HEK293 (cell line): ENCODE measurements at regions not wholly inside any gene's neighbourhood (a gene's known extent, or its start where the extent isn't known, plus 50 kb on each side); places are given as distances from the start of the nearest gene placed in this dataset.

Experiments
- CTCF ChIA-PET: fragments of 350-600 bp; formaldehyde crosslinking; extraction: SDS; loops from one replicate; lab custom pipeline; 2021; ENCODE audit warnings: antibody characterized with exemption; lab: Yijun Ruan, JAX
- POLR2A ChIA-PET: fragments of 300-600 bp; formaldehyde crosslinking; extraction: SDS; loops from one replicate; lab custom pipeline; 2020; ENCODE audit warnings: antibody characterized with exemption, inconsistent platforms; lab: Yijun Ruan, JAX
- H3K27ac ChIP-seq: fragments of 200-500 bp; sonication (Bioruptor generic); 2 replicates; pipeline ENCODE4 v1.5.1; 2014; ENCODE audit warnings: low read depth, low read length, control low read depth, inconsistent platforms; ENCODE audit errors: extremely low read depth
- H3K36me3 ChIP-seq, 2 experiments: fragments of 200-500 bp in 1 of 2; sonication (Bioruptor generic) in 1 of 2; 1 replicate in 1 of 2; 2 replicates in 1 of 2; pipeline ENCODE4 v1.5.1; 2014 to 2017; ENCODE audit warnings: inconsistent platforms in 2 of 2, low read length in 2 of 2; ENCODE audit not compliant: control insufficient read depth in 2 of 2, insufficient read depth in 1 of 2
- H3K4me1 ChIP-seq: fragments of 200-500 bp; sonication (Bioruptor generic); 2 replicates; pipeline ENCODE4 v1.5.1; 2014; ENCODE audit warnings: mild to moderate bottlenecking, low read length, inconsistent platforms; ENCODE audit not compliant: control insufficient read depth, insufficient read depth
- H3K4me3 ChIP-seq: 2 replicates; pipeline ENCODE4 v1.5.1; 2011; ENCODE audit warnings: low read depth, mild to moderate bottlenecking, control low read depth, low read length, moderate library complexity
- H3K9me3 ChIP-seq: fragments of 200-500 bp; sonication (Bioruptor generic); 2 replicates; pipeline ENCODE4 v1.5.1; 2014; ENCODE audit warnings: low read depth, low read length, inconsistent platforms; ENCODE audit not compliant: control insufficient read depth, insufficient read depth
- HOXA7 ChIP-seq: sonication (generic); formaldehyde crosslinking; IDR thresholded peaks from 2 replicates; pipeline ENCODE4 v1.8.1; 2022; ENCODE audit warnings: missing genetic modification reagents, borderline replicate concordance
- MZF1 ChIP-seq: fragments of 450-650 bp; formaldehyde crosslinking; IDR thresholded peaks from 2 replicates; pipeline ENCODE4 v1.5.1; 2017; ENCODE audit warnings: missing biosample characterization, missing genetic modification characterization, borderline replicate concordance
- ZBTB7A ChIP-seq: fragments of 450-650 bp; formaldehyde crosslinking; IDR thresholded peaks from 2 replicates; pipeline ENCODE4 v1.5.1; 2016; ENCODE audit warnings: low read depth, missing biosample characterization, missing genetic modification characterization
- ZFHX2 ChIP-seq: fragments of 450-650 bp; formaldehyde crosslinking; conservative IDR thresholded peaks from 2 replicates; pipeline ENCODE4 v1.5.1; 2016; ENCODE audit warnings: missing biosample characterization, missing genetic modification characterization
- ZFP3 ChIP-seq: fragments of 450-650 bp; formaldehyde crosslinking; IDR thresholded peaks from 2 replicates; pipeline ENCODE4 v1.5.1; 2016; ENCODE audit warnings: low read depth, missing biosample characterization, missing genetic modification characterization
- ZFP69B ChIP-seq: fragments of 450-650 bp; formaldehyde crosslinking; IDR thresholded peaks from 2 replicates; pipeline ENCODE4 v1.5.1; 2016; ENCODE audit warnings: missing biosample characterization, missing genetic modification characterization
- ZNF10 ChIP-seq: fragments of 450-650 bp; formaldehyde crosslinking; IDR thresholded peaks from 2 replicates; pipeline ENCODE4 v1.5.1; 2017; ENCODE audit warnings: missing biosample characterization, missing genetic modification characterization
- ZNF114 ChIP-seq: fragments of 450-650 bp; formaldehyde crosslinking; IDR thresholded peaks from 2 replicates; pipeline ENCODE4 v1.5.0; 2017; ENCODE audit warnings: missing biosample characterization, missing genetic modification characterization
- ZNF521 ChIP-seq: fragments of 450-650 bp; formaldehyde crosslinking; IDR thresholded peaks from 2 replicates; pipeline ENCODE4 v1.5.1; 2017; ENCODE audit warnings: missing biosample characterization, mild to moderate bottlenecking, missing genetic modification characterization
- ZNF555 ChIP-seq: fragments of 450-650 bp; formaldehyde crosslinking; conservative IDR thresholded peaks from 2 replicates; pipeline ENCODE4 v1.5.1; 2017; ENCODE audit warnings: missing biosample characterization, mild to moderate bottlenecking, missing genetic modification characterization, inconsistent platforms
- ZNF660 ChIP-seq: fragments of 450-650 bp; IDR thresholded peaks from 2 replicates; pipeline ENCODE4 v1.5.1; 2018; ENCODE audit warnings: missing biosample characterization, mild to moderate bottlenecking, missing genetic modification characterization
- TF ChIP-seq, protein P1 (sequence below): fragments of 450-650 bp; formaldehyde crosslinking; conservative IDR thresholded peaks from 2 replicates; pipeline ENCODE4 v1.5.1; 2016; ENCODE audit warnings: low read depth, missing biosample characterization, missing genetic modification characterization
- TF ChIP-seq, protein P2 (sequence below): IDR thresholded peaks from 2 replicates; pipeline ENCODE4 v1.6.1; 2011; ENCODE audit warnings: mild to moderate bottlenecking, low read depth, low read length, borderline replicate concordance
- TF ChIP-seq, protein P3 (sequence below): fragments of 450-650 bp; formaldehyde crosslinking; IDR thresholded peaks from 2 replicates; pipeline ENCODE4 v1.5.1; 2016; ENCODE audit warnings: missing biosample characterization, missing genetic modification characterization
- TF ChIP-seq, protein P4 (sequence below): fragments of 450-650 bp; formaldehyde crosslinking; IDR thresholded peaks from 2 replicates; pipeline ENCODE4 v1.5.1; 2016; ENCODE audit warnings: missing biosample characterization, missing genetic modification characterization

DNA sequence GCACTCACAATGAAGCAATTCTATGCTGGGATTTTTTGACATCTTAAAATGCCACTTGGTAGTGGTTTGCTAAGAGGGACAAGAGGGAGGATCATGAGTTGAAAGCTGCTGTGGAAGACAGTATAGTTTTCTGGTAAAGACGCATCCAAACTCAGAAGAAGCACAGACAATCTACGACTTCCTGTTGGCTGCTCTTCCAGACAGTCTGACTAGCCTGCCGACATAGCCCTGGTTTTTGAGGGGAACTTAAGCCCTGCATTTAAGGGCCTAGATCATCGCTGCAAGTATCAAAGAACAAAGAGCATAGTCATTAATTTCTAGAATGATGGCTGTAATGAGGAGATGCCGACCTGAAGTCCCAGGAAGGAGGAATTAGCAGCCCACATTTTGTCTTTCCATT is 99.9 kb upstream of the IKZF1 start:
- TF ChIP-seq ZFP69B (tag by site-specific recombination) (no peak), ZFP3 (tag by site-specific recombination) (no peak), ZNF10 (tag by site-specific recombination) (no peak)
- TF ChIP-seq, protein P1, sequence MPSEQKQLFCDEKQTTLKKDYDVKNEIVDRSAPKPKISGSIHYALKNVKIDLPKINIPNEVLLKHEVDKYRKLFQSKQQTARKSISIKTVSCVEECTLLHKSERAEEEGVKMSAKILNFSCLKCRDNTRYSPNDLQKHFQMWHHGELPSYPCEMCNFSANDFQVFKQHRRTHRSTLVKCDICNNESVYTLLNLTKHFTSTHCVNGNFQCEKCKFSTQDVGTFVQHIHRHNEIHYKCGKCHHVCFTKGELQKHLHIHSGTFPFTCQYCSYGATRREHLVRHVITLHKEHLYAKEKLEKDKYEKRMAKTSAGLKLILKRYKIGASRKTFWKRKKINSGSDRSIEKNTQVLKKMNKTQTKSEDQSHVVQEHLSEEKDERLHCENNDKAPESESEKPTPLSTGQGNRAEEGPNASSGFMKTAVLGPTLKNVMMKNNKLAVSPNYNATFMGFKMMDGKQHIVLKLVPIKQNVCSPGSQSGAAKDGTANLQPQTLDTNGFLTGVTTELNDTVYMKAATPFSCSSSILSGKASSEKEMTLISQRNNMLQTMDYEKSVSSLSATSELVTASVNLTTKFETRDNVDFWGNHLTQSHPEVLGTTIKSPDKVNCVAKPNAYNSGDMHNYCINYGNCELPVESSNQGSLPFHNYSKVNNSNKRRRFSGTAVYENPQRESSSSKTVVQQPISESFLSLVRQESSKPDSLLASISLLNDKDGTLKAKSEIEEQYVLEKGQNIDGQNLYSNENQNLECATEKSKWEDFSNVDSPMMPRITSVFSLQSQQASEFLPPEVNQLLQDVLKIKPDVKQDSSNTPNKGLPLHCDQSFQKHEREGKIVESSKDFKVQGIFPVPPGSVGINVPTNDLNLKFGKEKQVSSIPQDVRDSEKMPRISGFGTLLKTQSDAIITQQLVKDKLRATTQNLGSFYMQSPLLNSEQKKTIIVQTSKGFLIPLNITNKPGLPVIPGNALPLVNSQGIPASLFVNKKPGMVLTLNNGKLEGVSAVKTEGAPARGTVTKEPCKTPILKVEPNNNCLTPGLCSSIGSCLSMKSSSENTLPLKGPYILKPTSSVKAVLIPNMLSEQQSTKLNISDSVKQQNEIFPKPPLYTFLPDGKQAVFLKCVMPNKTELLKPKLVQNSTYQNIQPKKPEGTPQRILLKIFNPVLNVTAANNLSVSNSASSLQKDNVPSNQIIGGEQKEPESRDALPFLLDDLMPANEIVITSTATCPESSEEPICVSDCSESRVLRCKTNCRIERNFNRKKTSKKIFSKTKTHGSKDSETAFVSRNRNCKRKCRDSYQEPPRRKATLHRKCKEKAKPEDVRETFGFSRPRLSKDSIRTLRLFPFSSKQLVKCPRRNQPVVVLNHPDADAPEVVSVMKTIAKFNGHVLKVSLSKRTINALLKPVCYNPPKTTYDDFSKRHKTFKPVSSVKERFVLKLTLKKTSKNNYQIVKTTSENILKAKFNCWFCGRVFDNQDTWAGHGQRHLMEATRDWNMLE (tag by site-specific recombination), result no peak
- TF ChIP-seq, all 188 proteins: peak for 0
- POLR2A ChIA-PET, result no interaction called here
- no peaks in the 10 kb centered on the region for H3K4me1 ChIP-seq
- H3K4me3 ChIP-seq, result no peak overlapping the region
- H3K9me3 ChIP-seq, result no peaks in the 10 kb centered on the region
- H3K27ac ChIP-seq, result no peak overlapping the region
- no peaks in the 10 kb centered on the region for H3K36me3 ChIP-seq
- CTCF ChIA-PET, result interaction anchor here (0.9 to 3.0 kb wide), 9 partner anchors 10 to 227 kb away, joined by 3 to 13 read pairs (median 6); no protein-coding TSS in a partner anchor

DNA sequence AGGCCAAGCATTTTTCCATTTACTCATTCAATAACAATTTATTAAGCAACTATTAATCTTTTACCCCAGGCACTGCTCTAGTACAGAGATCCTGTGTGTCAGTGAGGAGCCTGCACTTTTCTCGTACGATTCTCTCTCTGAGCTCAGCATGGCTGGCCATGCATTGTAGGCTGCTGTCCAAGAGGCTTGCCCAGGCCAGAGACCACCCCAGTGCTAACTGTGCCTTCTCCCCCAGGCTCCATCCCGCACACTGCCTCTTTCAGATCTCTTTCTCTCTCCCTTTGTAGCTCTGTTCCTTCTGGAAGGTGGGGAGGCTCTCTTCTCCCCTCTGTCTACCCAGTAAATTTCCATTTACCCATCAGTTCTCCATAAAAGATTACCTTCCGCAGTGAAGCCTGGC is 101.0 kb upstream of the IKZF1 start:
- Histone ChIP-seq H3K9me3 (no peaks in the 10 kb centered on the region), H3K27ac (no peak overlapping the region), H3K36me3 (no peaks in the 10 kb centered on the region), H3K4me1 (no peaks in the 10 kb centered on the region), H3K4me3 (no peak overlapping the region)
- CTCF ChIA-PET, result interaction anchor here (0.6 to 2.5 kb wide), 7 partner anchors 10 to 797 kb away, joined by 3 to 8 read pairs (median 3); no protein-coding TSS in a partner anchor
- TF ChIP-seq, protein P2, sequence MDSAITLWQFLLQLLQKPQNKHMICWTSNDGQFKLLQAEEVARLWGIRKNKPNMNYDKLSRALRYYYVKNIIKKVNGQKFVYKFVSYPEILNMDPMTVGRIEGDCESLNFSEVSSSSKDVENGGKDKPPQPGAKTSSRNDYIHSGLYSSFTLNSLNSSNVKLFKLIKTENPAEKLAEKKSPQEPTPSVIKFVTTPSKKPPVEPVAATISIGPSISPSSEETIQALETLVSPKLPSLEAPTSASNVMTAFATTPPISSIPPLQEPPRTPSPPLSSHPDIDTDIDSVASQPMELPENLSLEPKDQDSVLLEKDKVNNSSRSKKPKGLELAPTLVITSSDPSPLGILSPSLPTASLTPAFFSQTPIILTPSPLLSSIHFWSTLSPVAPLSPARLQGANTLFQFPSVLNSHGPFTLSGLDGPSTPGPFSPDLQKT, result no peak
- no peak for TF ChIP-seq ZNF114 (tag by site-specific recombination)
- no peak for TF ChIP-seq MZF1 (tag by site-specific recombination)
- TF ChIP-seq, protein P3, sequence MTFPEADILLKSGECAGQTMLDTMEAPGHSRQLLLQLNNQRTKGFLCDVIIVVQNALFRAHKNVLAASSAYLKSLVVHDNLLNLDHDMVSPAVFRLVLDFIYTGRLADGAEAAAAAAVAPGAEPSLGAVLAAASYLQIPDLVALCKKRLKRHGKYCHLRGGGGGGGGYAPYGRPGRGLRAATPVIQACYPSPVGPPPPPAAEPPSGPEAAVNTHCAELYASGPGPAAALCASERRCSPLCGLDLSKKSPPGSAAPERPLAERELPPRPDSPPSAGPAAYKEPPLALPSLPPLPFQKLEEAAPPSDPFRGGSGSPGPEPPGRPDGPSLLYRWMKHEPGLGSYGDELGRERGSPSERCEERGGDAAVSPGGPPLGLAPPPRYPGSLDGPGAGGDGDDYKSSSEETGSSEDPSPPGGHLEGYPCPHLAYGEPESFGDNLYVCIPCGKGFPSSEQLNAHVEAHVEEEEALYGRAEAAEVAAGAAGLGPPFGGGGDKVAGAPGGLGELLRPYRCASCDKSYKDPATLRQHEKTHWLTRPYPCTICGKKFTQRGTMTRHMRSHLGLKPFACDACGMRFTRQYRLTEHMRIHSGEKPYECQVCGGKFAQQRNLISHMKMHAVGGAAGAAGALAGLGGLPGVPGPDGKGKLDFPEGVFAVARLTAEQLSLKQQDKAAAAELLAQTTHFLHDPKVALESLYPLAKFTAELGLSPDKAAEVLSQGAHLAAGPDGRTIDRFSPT (tag by site-specific recombination), result no peak
- TF ChIP-seq, protein P4, sequence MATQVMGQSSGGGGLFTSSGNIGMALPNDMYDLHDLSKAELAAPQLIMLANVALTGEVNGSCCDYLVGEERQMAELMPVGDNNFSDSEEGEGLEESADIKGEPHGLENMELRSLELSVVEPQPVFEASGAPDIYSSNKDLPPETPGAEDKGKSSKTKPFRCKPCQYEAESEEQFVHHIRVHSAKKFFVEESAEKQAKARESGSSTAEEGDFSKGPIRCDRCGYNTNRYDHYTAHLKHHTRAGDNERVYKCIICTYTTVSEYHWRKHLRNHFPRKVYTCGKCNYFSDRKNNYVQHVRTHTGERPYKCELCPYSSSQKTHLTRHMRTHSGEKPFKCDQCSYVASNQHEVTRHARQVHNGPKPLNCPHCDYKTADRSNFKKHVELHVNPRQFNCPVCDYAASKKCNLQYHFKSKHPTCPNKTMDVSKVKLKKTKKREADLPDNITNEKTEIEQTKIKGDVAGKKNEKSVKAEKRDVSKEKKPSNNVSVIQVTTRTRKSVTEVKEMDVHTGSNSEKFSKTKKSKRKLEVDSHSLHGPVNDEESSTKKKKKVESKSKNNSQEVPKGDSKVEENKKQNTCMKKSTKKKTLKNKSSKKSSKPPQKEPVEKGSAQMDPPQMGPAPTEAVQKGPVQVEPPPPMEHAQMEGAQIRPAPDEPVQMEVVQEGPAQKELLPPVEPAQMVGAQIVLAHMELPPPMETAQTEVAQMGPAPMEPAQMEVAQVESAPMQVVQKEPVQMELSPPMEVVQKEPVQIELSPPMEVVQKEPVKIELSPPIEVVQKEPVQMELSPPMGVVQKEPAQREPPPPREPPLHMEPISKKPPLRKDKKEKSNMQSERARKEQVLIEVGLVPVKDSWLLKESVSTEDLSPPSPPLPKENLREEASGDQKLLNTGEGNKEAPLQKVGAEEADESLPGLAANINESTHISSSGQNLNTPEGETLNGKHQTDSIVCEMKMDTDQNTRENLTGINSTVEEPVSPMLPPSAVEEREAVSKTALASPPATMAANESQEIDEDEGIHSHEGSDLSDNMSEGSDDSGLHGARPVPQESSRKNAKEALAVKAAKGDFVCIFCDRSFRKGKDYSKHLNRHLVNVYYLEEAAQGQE (tag by site-specific recombination), result no peak
- no peak for TF ChIP-seq ZBTB7A
- no peak for TF ChIP-seq ZNF521 (tag by site-specific recombination)
- no peak for TF ChIP-seq ZNF555 (tag by site-specific recombination)
- TF ChIP-seq HOXA7 (CRISPR knock-in tag), result no peak
- no peak for TF ChIP-seq ZNF660 (tag by site-specific recombination)
- no peak for TF ChIP-seq ZFHX2 (tag by site-specific recombination)
- POLR2A ChIA-PET, result no interaction called here
